ENCODE measurements at regions not wholly inside any gene's neighbourhood (a gene's known extent, or its start where the extent isn't known, plus 50 kb on each side); places are given as distances from the start of the nearest gene placed in this dataset.

DNA sequence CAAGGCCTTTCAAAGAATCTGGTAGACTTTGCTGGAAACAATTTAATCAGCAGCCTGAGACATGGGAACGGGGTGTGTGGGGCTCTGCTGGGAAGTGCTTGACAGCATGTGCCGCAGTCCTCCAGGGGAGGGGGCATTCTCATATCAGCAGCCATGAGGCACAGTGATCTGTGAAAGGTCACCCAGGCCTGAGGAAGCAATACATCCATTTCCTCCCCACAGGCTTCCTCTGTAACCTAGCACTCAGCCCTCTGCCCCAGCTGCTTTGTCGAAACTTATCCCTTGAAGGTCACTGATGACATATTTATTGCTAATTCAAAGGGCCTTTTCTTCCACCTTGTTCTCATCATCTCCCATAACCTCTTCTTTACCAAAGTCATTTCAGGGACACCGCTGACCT is 103.3 kb downstream of the TNFAIP3 start:
- Histone ChIP-seq H3K36me3 (replicated peaks) (no peaks in the 10 kb centered on the region), H3K27ac (no peak overlapping the region), H3K4me3 (ENCODE audit: low read depth, low read length) (no peak overlapping the region), H3K27me3 (replicated peaks) (no peaks in the 10 kb centered on the region)
- no peak for TF ChIP-seq CTCF (IDR thresholded peaks at IDR 0.05; ENCODE audit: low read depth, low read length, missing control alignments)
- no peak for DNase-seq
- in situ Hi-C loops (cut with HindIII; ENCODE audit: low pct_ligation_motif_present, low sequenced_read_pairs): no loop called here

GRCh38 chr6:137973201-137973600 is 106.1 kb downstream of the TNFAIP3 start:
- no peak overlapping the region for H3K27ac ChIP-seq
- H3K27me3 ChIP-seq (replicated peaks): no peaks in the 10 kb centered on the region
- DNase-seq: no peak
- in situ Hi-C loops (cut with HindIII; ENCODE audit: low pct_ligation_motif_present, low sequenced_read_pairs): no loop called here
- no peaks in the 10 kb centered on the region for H3K36me3 ChIP-seq (replicated peaks)
- TF ChIP-seq CTCF (IDR thresholded peaks at IDR 0.05; ENCODE audit: low read depth, low read length, missing control alignments): no peak
- H3K4me3 ChIP-seq (ENCODE audit: low read depth, low read length): no peak overlapping the region

GRCh38 chr6:137975188-137975940 is 108.3 kb downstream of the TNFAIP3 start:
- in situ Hi-C loops (cut with HindIII; ENCODE audit: low pct_ligation_motif_present, low sequenced_read_pairs): no loop called here
- DNase-seq: no peak
- Histone ChIP-seq H3K27ac (no peak overlapping the region), H3K36me3 (replicated peaks) (no peaks in the 10 kb centered on the region), H3K4me3 (ENCODE audit: low read depth, low read length) (no peak overlapping the region), H3K27me3 (replicated peaks) (no peaks in the 10 kb centered on the region)
- no peak for TF ChIP-seq CTCF (IDR thresholded peaks at IDR 0.05; ENCODE audit: low read depth, low read length, missing control alignments)

GRCh38 chr6:137976430-137976829 is 109.4 kb downstream of the TNFAIP3 start:
- no peak for DNase-seq
- no peak overlapping the region for H3K4me3 ChIP-seq (ENCODE audit: low read depth, low read length)
- no peaks in the 10 kb centered on the region for H3K27me3 ChIP-seq (replicated peaks)
- in situ Hi-C loops (cut with HindIII; ENCODE audit: low pct_ligation_motif_present, low sequenced_read_pairs): no loop called here
- no peak for TF ChIP-seq CTCF (IDR thresholded peaks at IDR 0.05; ENCODE audit: low read depth, low read length, missing control alignments)
- H3K36me3 ChIP-seq (replicated peaks): no peaks in the 10 kb centered on the region
- H3K27ac ChIP-seq: no peak overlapping the region

DNA sequence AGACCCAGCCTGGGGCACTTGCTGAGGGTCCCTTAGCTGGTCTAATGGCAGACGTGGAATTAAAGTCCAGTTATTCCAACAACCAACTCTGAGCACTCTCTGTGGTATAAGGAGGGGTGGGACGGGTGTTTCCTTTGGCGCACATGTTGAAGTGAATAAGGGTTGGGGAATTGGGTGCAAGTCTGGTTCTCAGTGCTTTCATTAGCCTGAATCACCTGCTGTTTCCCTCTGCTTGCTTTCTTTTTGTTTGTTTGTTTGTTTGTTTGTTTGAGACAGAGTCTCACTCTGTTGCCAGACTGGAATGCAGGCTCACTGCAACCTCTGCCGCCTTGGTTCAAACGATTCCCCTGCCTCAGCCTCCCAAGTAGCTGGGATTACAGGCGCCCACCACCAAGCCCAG is 110.1 kb downstream of the TNFAIP3 start:
- no peak for TF ChIP-seq CTCF (IDR thresholded peaks at IDR 0.05; ENCODE audit: low read depth, low read length, missing control alignments)
- Histone ChIP-seq H3K27ac (no peak overlapping the region), H3K36me3 (replicated peaks) (no peaks in the 10 kb centered on the region), H3K4me3 (ENCODE audit: low read depth, low read length) (no peak overlapping the region), H3K27me3 (replicated peaks) (no peaks in the 10 kb centered on the region)
- in situ Hi-C loops (cut with HindIII; ENCODE audit: low pct_ligation_motif_present, low sequenced_read_pairs): no loop called here
- no peak for DNase-seq

- in situ Hi-C loops (cut with HindIII; ENCODE audit: low pct_ligation_motif_present, low sequenced_read_pairs): no loop called here
- no peak for TF ChIP-seq CTCF (IDR thresholded peaks at IDR 0.05; ENCODE audit: low read depth, low read length, missing control alignments)
- no peak for DNase-seq
- Histone ChIP-seq H3K4me3 (ENCODE audit: low read depth, low read length) (no peak overlapping the region), H3K36me3 (replicated peaks) (no peaks in the 10 kb centered on the region), H3K27me3 (replicated peaks) (no peaks in the 10 kb centered on the region), H3K27ac (no peak overlapping the region)
These were observed 110.8 kb downstream of the TNFAIP3 start for GRCh38 chr6:137977814-137978213.

Measured in brain microvascular endothelial cell (primary cell).